CD4-positive, alpha-beta memory T cell (primary cell): ENCODE measurements at regions not wholly inside any gene's neighbourhood (a gene's known extent, or its start where the extent isn't known, plus 50 kb on each side); places are given as distances from the start of the nearest gene placed in this dataset.

Experiments used
- CTCF ChIA-PET: fragments of 350-600 bp; sonication (Branson Sonifier 250); formaldehyde crosslinking; loops from one replicate; lab custom pipeline; 2021; ENCODE audit warnings: inconsistent platforms; ENCODE audit not compliant: partially characterized antibody; lab: Charles Lee
- POLR2A ChIA-PET: fragments of 350-600 bp; sonication (Branson Sonifier 250); formaldehyde crosslinking; loops from one replicate; lab custom pipeline; 2021; ENCODE audit not compliant: partially characterized antibody; lab: Charles Lee
- DNase-seq, 5 donors: peaks; one replicate each; pipeline versions ENCODE4 v3.0.0 to v3.0.0-alpha.2; 2020 to 2022; ENCODE audit warnings: mixed read lengths in 1 of 5
- H3K27ac ChIP-seq: one replicate; pipeline ENCODE4 v1.7.0; 2013; ENCODE audit warnings: low read depth, low read length
- H3K27me3 ChIP-seq: 2 replicates; pipeline ENCODE4 v1.7.0; 2013; ENCODE audit warnings: mild to moderate bottlenecking, low read length, moderate library complexity; ENCODE audit not compliant: insufficient read depth
- H3K36me3 ChIP-seq: 2 replicates; pipeline ENCODE4 v1.7.0; 2013; ENCODE audit warnings: mild to moderate bottlenecking, low read length, moderate library complexity; ENCODE audit not compliant: insufficient read depth
- H3K4me1 ChIP-seq: 2 replicates; pipeline ENCODE4 v1.7.0; 2013; ENCODE audit warnings: mild to moderate bottlenecking, low read length, moderate library complexity; ENCODE audit not compliant: insufficient read depth
- H3K4me3 ChIP-seq, 2 donors: one replicate each; pipeline ENCODE4 v1.7.0; 2013; ENCODE audit warnings: low read length in 2 of 2, mild to moderate bottlenecking in 1 of 2
- H3K9me3 ChIP-seq, 2 donors: one replicate each; pipeline ENCODE4 v1.7.0; 2013; ENCODE audit warnings: low read length in 2 of 2, control low read depth in 1 of 2; ENCODE audit not compliant: control insufficient read depth in 1 of 2
- H3K27ac Mint-ChIP-seq, 7 donors: one replicate each; pipeline ENCODE4 v1.8.0; 2020 to 2021; ENCODE audit warnings: mixed read lengths in 7 of 7, mild to moderate bottlenecking in 6 of 7, inconsistent platforms in 3 of 7, moderate library complexity in 3 of 7
- H3K27me3 Mint-ChIP-seq, 2 donors: one replicate each; pipeline ENCODE4 v1.8.0; 2020 to 2021; ENCODE audit warnings: mixed read lengths in 2 of 2
- H3K36me3 Mint-ChIP-seq, 2 donors: one replicate each; pipeline ENCODE4 v1.8.0; 2020 to 2021; ENCODE audit warnings: mixed read lengths in 2 of 2, inconsistent platforms in 1 of 2, mild to moderate bottlenecking in 1 of 2
- H3K4me1 Mint-ChIP-seq, 4 donors: one replicate each; pipeline ENCODE4 v1.8.0; 2020 to 2021; ENCODE audit warnings: mixed read lengths in 4 of 4, mild to moderate bottlenecking in 1 of 4
- H3K4me3 Mint-ChIP-seq, 8 donors: one replicate each; pipeline ENCODE4 v1.8.0; 2020 to 2021; ENCODE audit warnings: mixed read lengths in 8 of 8, mild to moderate bottlenecking in 7 of 8, moderate library complexity in 6 of 8, inconsistent platforms in 3 of 8
- H3K9me3 Mint-ChIP-seq, 8 donors: one replicate each; pipeline ENCODE4 v1.8.0; 2020 to 2021; ENCODE audit warnings: mixed read lengths in 8 of 8, mild to moderate bottlenecking in 5 of 8, inconsistent platforms in 3 of 8, moderate library complexity in 1 of 8
- intact Hi-C: fragments of 100-400 bp; cut with micrococcal nuclease; formaldehyde crosslinking; loops from one replicate; pipeline ENCODE4 v1.15.1; 2023

DNA sequence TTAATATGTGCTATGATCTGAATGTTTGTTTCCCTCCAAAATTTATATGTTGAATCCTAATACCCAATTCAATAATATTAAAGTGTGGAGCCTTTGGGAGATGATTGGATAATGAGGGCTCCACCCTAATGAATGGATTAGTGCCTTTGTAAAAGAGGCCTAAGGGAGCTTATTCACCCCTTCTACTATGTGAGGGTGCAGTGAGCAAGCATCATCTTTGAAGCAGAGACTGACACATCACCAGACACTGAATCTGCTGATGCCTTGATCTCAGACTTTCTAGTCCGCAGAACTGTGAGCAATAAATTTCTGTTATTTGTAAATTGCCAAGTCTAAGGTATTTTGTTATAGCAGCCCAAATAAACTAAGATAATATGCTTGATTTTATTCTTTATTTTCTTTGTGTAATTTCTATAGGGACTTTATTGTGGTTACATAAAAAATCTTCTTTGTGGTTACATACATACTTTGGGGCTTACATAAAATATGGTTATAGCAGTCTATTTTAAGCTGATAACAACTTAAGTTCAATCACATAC, 131.1 kb upstream of the SLC38A2 start:
- H3K9me3 ChIP-seq: peaks cover 0 to 7% of the 10 kb centered on the region in 2 donors
- Mint-ChIP-seq H3K4me1 (peaks cover 0 to 2% (median 0%) of the 10 kb centered on the region in 4 donors), H3K27ac (no peak overlapping the region), H3K9me3 (peaks cover 2 to 52% (median 41%) of the 10 kb centered on the region in 8 donors), H3K4me3 (no peak overlapping the region), H3K27me3 (no peaks in the 10 kb centered on the region), H3K36me3 (peaks cover 13 to 36% of the 10 kb centered on the region in 2 donors)
- ChIA-PET POLR2A (no interaction called here), CTCF (no interaction called here)
- H3K27ac ChIP-seq: no peak overlapping the region
- no peaks in the 10 kb centered on the region for H3K4me1 ChIP-seq
- H3K4me3 ChIP-seq: no peak overlapping the region
- H3K36me3 ChIP-seq: no peaks in the 10 kb centered on the region
- no peak for DNase-seq
- no peaks in the 10 kb centered on the region for H3K27me3 ChIP-seq
- intact Hi-C loops: no loop called here

DNA sequence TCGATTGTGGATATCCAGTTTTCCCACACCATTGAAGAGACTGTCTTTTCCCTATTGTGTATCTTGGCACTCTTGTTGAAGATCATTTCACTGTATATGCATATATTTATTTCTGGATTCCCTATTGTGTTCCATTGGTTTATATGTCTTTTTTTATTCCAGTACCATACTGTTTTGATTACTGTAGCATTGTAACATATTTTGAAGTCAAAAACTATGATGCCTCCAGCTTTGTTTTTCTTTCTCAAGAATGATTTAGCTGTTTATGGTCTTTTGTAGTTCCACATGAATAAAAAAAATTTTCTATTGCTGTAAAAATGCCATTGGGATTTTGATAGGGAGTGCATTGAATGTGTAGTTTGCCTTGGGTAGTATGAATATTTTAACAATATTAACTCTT, 128.1 kb upstream of the SLC38A2 start:
- CTCF ChIA-PET: no interaction called here
- no peak overlapping the region for H3K27ac Mint-ChIP-seq
- peaks cover 4 to 18% of the 10 kb centered on the region in 2 donors for H3K36me3 Mint-ChIP-seq
- no peak overlapping the region for H3K4me3 Mint-ChIP-seq
- Histone ChIP-seq H3K9me3 (peaks cover 0 to 3% of the 10 kb centered on the region in 2 donors), H3K4me1 (no peaks in the 10 kb centered on the region), H3K36me3 (no peaks in the 10 kb centered on the region), H3K27ac (no peak overlapping the region), H3K27me3 (no peaks in the 10 kb centered on the region), H3K4me3 (no peak overlapping the region)
- peaks cover 0 to 38% (median 24%) of the 10 kb centered on the region in 8 donors for H3K9me3 Mint-ChIP-seq
- intact Hi-C loops: no loop called here
- no peak for DNase-seq
- no peaks in the 10 kb centered on the region for H3K27me3 Mint-ChIP-seq
- POLR2A ChIA-PET: no interaction called here
- H3K4me1 Mint-ChIP-seq: peaks cover 0 to 2% (median 0%) of the 10 kb centered on the region in 4 donors

DNA sequence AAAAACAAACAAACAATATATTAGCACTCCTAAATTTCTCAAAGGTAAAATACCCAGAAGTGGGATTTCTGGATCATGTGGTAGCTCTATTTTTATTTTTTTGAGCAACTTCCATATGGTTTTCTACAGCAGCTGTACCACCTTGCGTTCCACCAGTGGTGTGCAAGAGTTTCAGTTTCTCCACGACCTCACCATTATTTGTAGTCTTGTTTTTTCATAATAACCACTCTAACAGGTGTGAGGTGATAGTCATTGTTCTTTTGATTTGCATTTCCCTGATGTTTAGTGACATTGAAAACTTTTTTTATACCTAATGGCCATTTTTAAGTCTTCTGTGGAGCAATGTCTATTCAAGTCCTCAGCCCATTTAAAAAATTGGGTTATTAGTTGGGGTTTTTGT, 127.3 kb upstream of the SLC38A2 start:
- H3K4me3 Mint-ChIP-seq: no peak overlapping the region
- peaks cover 4 to 11% of the 10 kb centered on the region in 2 donors for H3K36me3 Mint-ChIP-seq
- H3K4me1 Mint-ChIP-seq: peaks cover 0 to 2% (median 0%) of the 10 kb centered on the region in 4 donors
- Histone ChIP-seq H3K9me3 (no peaks in the 10 kb centered on the region), H3K36me3 (no peaks in the 10 kb centered on the region), H3K27me3 (no peaks in the 10 kb centered on the region), H3K27ac (no peak overlapping the region), H3K4me1 (no peaks in the 10 kb centered on the region), H3K4me3 (no peak overlapping the region)
- CTCF ChIA-PET: no interaction called here
- H3K27me3 Mint-ChIP-seq: no peaks in the 10 kb centered on the region
- intact Hi-C loops: no loop called here
- no peak overlapping the region for H3K27ac Mint-ChIP-seq
- H3K9me3 Mint-ChIP-seq: peaks cover 0 to 31% (median 21%) of the 10 kb centered on the region in 8 donors
- POLR2A ChIA-PET: no interaction called here
- no peak for DNase-seq

DNA sequence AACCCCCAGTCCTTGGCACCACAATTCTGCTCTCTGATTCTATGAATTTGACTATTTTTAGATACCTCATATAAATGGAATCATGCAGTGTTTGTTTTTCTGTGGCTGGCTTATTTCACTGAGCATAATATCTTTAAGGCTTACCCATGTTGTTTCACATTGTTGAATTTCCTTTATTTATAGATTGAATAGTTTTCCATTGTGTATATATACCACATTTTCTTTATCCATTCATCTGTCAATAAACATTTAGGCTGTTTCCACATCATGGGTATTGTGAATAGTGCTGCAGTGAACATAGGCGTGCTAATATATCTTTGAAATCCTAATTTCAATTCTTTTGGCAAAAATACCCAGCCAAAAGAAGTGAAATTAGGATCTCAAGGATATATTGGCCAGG, 126.7 kb upstream of the SLC38A2 start:
- Mint-ChIP-seq H3K27ac (peak overlapping the region in 2 of 7 donors; percentile 2 to 5), H3K9me3 (peaks cover 0 to 27% (median 17%) of the 10 kb centered on the region in 8 donors), H3K4me1 (peaks cover 0 to 2% (median 0%) of the 10 kb centered on the region in 4 donors), H3K4me3 (no peak overlapping the region), H3K36me3 (peaks cover 3 to 6% of the 10 kb centered on the region in 2 donors), H3K27me3 (no peaks in the 10 kb centered on the region)
- Histone ChIP-seq H3K27ac (no peak overlapping the region), H3K4me1 (no peaks in the 10 kb centered on the region), H3K9me3 (no peaks in the 10 kb centered on the region), H3K4me3 (no peak overlapping the region), H3K27me3 (no peaks in the 10 kb centered on the region), H3K36me3 (no peaks in the 10 kb centered on the region)
- no peak for DNase-seq
- POLR2A ChIA-PET: no interaction called here
- intact Hi-C loops: no loop called here
- CTCF ChIA-PET: no interaction called here

DNA sequence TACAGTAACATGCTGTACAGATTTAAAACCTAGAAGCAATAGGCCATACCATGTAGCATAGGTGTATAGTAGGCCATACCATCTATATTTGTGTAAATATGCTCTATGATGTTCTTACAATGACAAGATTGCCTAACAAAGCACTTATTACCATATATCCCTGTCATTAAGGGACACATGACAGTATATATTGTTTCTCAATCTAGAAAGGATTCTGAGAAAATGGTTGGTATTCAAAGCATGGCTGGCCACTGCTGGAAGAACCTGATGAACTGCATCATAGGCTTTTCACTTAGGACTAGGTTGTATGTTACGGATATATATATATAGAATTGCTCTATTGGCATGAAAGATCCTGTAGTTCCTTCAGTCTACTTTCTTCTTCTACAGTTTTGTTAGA, 125.2 kb upstream of the SLC38A2 start:
- peaks cover 0 to 20% (median 12%) of the 10 kb centered on the region in 8 donors for H3K9me3 Mint-ChIP-seq
- H3K27ac ChIP-seq: no peak overlapping the region
- DNase-seq: no peak
- H3K4me1 Mint-ChIP-seq: peaks cover 0 to 2% (median 0%) of the 10 kb centered on the region in 4 donors
- H3K9me3 ChIP-seq: no peaks in the 10 kb centered on the region
- peaks cover 2 to 5% of the 10 kb centered on the region in 2 donors for H3K36me3 Mint-ChIP-seq
- H3K4me1 ChIP-seq: no peaks in the 10 kb centered on the region
- intact Hi-C loops: no loop called here
- no peak overlapping the region for H3K4me3 Mint-ChIP-seq
- H3K27ac Mint-ChIP-seq: no peak overlapping the region
- H3K36me3 ChIP-seq: no peaks in the 10 kb centered on the region
- no peaks in the 10 kb centered on the region for H3K27me3 ChIP-seq
- POLR2A ChIA-PET: no interaction called here
- H3K27me3 Mint-ChIP-seq: no peaks in the 10 kb centered on the region
- H3K4me3 ChIP-seq: no peak overlapping the region
- CTCF ChIA-PET: interaction anchor here (1.3 kb wide), 1 partner anchor 26 kb away, joined by 3 read pairs; no protein-coding TSS in a partner anchor

DNA sequence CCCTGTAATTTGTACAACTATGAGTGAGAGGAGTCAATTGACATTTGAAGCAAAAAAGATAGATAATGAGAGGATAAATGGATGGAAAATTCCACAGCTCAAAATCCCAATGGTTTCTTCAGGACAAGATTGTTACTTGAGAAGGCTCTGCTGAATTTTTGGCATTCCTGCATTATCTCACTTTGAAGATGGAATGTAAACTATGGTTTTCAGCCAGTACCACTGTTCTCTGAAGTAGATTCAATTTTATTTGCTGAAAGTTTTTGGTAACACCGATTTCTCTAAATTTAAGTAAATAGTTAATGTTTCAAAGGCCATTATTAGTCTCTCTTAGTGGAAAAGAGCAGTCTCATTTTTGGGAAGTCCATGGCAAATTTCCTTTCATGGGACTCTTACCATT, 121.9 kb upstream of the SLC38A2 start:
- CTCF ChIA-PET: no interaction called here
- POLR2A ChIA-PET: no interaction called here
- Histone ChIP-seq H3K27me3 (no peaks in the 10 kb centered on the region), H3K4me3 (no peak overlapping the region), H3K27ac (no peak overlapping the region), H3K4me1 (no peaks in the 10 kb centered on the region), H3K36me3 (no peaks in the 10 kb centered on the region), H3K9me3 (no peaks in the 10 kb centered on the region)
- Mint-ChIP-seq H3K36me3 (peaks cover 0 to 5% of the 10 kb centered on the region in 2 donors), H3K27me3 (no peaks in the 10 kb centered on the region), H3K9me3 (no peaks in the 10 kb centered on the region), H3K4me1 (peaks cover 0 to 2% (median 0%) of the 10 kb centered on the region in 4 donors), H3K27ac (no peak overlapping the region), H3K4me3 (no peak overlapping the region)
- intact Hi-C loops: no loop called here
- no peak for DNase-seq

DNA sequence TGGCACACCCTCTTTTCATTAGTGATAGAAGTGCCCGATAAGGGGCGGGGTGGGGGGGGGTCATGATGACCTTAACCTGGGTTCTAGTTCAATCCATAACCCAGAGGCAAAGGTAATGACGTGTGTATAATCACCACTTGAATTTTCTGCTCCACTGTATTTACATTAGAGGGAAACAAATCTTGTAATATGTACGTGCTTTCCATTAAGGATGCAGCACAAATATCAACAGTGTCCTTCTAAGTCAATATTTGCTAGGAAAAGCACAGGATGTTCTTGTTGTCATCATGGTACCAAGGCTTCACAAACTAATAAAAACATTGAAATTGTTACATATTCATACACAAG, 121.2 kb upstream of the SLC38A2 start:
- ChIA-PET POLR2A (no interaction called here), CTCF (no interaction called here)
- no peaks in the 10 kb centered on the region for H3K27me3 Mint-ChIP-seq
- peaks cover 0 to 5% of the 10 kb centered on the region in 2 donors for H3K36me3 Mint-ChIP-seq
- Histone ChIP-seq H3K27ac (no peak overlapping the region), H3K27me3 (no peaks in the 10 kb centered on the region), H3K9me3 (no peaks in the 10 kb centered on the region), H3K4me3 (no peak overlapping the region), H3K4me1 (no peaks in the 10 kb centered on the region), H3K36me3 (no peaks in the 10 kb centered on the region)
- no peak overlapping the region for H3K4me3 Mint-ChIP-seq
- no peak for DNase-seq
- intact Hi-C loops: no loop called here
- no peak overlapping the region for H3K27ac Mint-ChIP-seq
- no peaks in the 10 kb centered on the region for H3K4me1 Mint-ChIP-seq
- H3K9me3 Mint-ChIP-seq: no peaks in the 10 kb centered on the region
